SK-N-SH (cell line): ENCODE measurements at regions not wholly inside any gene's neighbourhood (a gene's known extent, or its start where the extent isn't known, plus 50 kb on each side); places are given as distances from the start of the nearest gene placed in this dataset.

ENCODE experiments used
- CTCF ChIA-PET: fragments of 300-600, 350-600 bp; formaldehyde crosslinking; extraction: SDS; loops from one replicate; lab custom pipeline; 2021; lab: Yijun Ruan, JAX
- POLR2A ChIA-PET: fragments of 350-600 bp; sonication (Branson Sonifier 250); formaldehyde crosslinking; extraction: SDS; loops from one replicate; lab custom pipeline; 2020; ENCODE audit warnings: antibody characterized with exemption, inconsistent platforms; lab: Yijun Ruan, JAX
- DNase-seq: peaks from one replicate; pipeline ENCODE4 v3.0.0; 2012
- H2AFZ ChIP-seq: fragments of 200-600 bp; sonication (generic); 2 replicates; pipeline ENCODE4 v1.8.1; 2016; ENCODE audit warnings: antibody characterized with exemption, mild to moderate bottlenecking, low read depth
- H3F3A ChIP-seq: fragments of 200-600 bp; sonication (generic); replicated peaks from 2 replicates; pipeline ENCODE3; 2016; ENCODE audit warnings: antibody characterized with exemption, mild to moderate bottlenecking; ENCODE audit not compliant: insufficient read depth
- H3K27ac ChIP-seq, 2 experiments: fragments of 200-500 bp in 1 of 2; fragments of 200-600 bp in 1 of 2; sonication (Bioruptor generic) in 1 of 2; sonication (generic), shearing (Covaris generic) in 1 of 2; 2 replicates each; pipeline versions ENCODE4 v1.5.1 to v1.6.1; 2014 to 2016; ENCODE audit warnings: low read depth in 2 of 2, inconsistent platforms in 1 of 2, low read length in 1 of 2, mild to moderate bottlenecking in 1 of 2, mixed read lengths in 1 of 2
- H3K27me3 ChIP-seq: fragments of 200-600 bp; sonication (generic), shearing (Covaris generic); 2 replicates; pipeline ENCODE4 v1.6.1; 2016; ENCODE audit warnings: mixed run types; ENCODE audit not compliant: insufficient read depth
- H3K36me3 ChIP-seq, 2 experiments: fragments of 200-500 bp in 1 of 2; fragments of 200-600 bp in 1 of 2; sonication (Bioruptor generic) in 1 of 2; sonication (generic) in 1 of 2; replicated peaks in 1 of 2; 2 replicates each; pipeline versions ENCODE3 to v1.5.1; 2014 to 2016; ENCODE audit warnings: low read length in 1 of 2, mild to moderate bottlenecking in 1 of 2; ENCODE audit not compliant: insufficient read depth in 2 of 2, control insufficient read depth in 1 of 2
- H3K4me1 ChIP-seq, 2 experiments: fragments of 200-500 bp in 1 of 2; fragments of 200-600 bp in 1 of 2; sonication (Bioruptor generic) in 1 of 2; sonication (generic), shearing (Covaris generic) in 1 of 2; 2 replicates each; pipeline versions ENCODE4 v1.5.1 to v1.6.1; 2014 to 2016; ENCODE audit warnings: low read depth in 1 of 2, low read length in 1 of 2, mixed run types in 1 of 2; ENCODE audit not compliant: insufficient read depth in 2 of 2, control insufficient read depth in 1 of 2
- H3K4me2 ChIP-seq: fragments of 200-600 bp; sonication (generic), shearing (Covaris generic); 2 replicates; pipeline ENCODE4 v1.6.1; 2017; ENCODE audit warnings: mixed run types
- H3K4me3 ChIP-seq, 2 experiments: fragments of 200-500 bp in 1 of 2; fragments of 200-600 bp in 1 of 2; sonication (Bioruptor generic) in 1 of 2; sonication (generic), shearing (Covaris generic) in 1 of 2; 2 replicates each; pipeline versions ENCODE4 v1.5.1 to v1.8.1; 2014 to 2016; ENCODE audit warnings: low read depth in 2 of 2, inconsistent platforms in 1 of 2, low read length in 1 of 2, mild to moderate bottlenecking in 1 of 2, mixed read lengths in 1 of 2, moderate library complexity in 1 of 2
- H3K79me2 ChIP-seq: fragments of 200-600 bp; sonication (generic); 2 replicates; pipeline ENCODE4 v1.8.1; 2017; ENCODE audit warnings: mild to moderate bottlenecking; ENCODE audit not compliant: insufficient read depth
- H3K9ac ChIP-seq: fragments of 200-600 bp; sonication (generic); 2 replicates; pipeline ENCODE4 v1.6.1; 2017; ENCODE audit warnings: mixed run types
- H3K9me2 ChIP-seq: fragments of 200-600 bp; sonication (generic); 2 replicates; pipeline ENCODE4 v1.6.1; 2017; ENCODE audit warnings: mixed run types
- H3K9me3 ChIP-seq: fragments of 200-600 bp; sonication (generic); 2 replicates; pipeline ENCODE4 v1.6.1; 2017; ENCODE audit warnings: mixed run types, mild to moderate bottlenecking, moderate library complexity
- H4K20me1 ChIP-seq: fragments of 200-600 bp; sonication (generic); 2 replicates; pipeline ENCODE4 v1.6.1; 2017; ENCODE audit warnings: mild to moderate bottlenecking, mixed run types; ENCODE audit not compliant: insufficient read depth
- EP300 ChIP-seq, 2 experiments: IDR thresholded peaks; 2 replicates each; pipeline versions ENCODE4 v1.4.0 to v1.6.1; 2012; ENCODE audit warnings: borderline replicate concordance in 1 of 2, low read depth in 1 of 2, low read length in 1 of 2
- EZH2phosphoT487 ChIP-seq: fragments of 200-600 bp; sonication (generic); IDR thresholded peaks from 2 replicates; pipeline ENCODE4 v1.6.1; 2017; ENCODE audit warnings: low read depth, mixed run types, mild to moderate bottlenecking, antibody characterized with exemption, moderate library complexity, borderline replicate concordance
- FOXJ3 ChIP-seq: sonication (generic); formaldehyde crosslinking; IDR thresholded peaks from 2 replicates; pipeline ENCODE4 v1.5.1; 2020; ENCODE audit warnings: mild to moderate bottlenecking, missing genetic modification reagents
- GABPA ChIP-seq: IDR thresholded peaks from 2 replicates; pipeline ENCODE4 v1.4.0; 2012; ENCODE audit warnings: low read depth, mild to moderate bottlenecking
- GATA2 ChIP-seq: sonication (generic); formaldehyde crosslinking; IDR thresholded peaks from 2 replicates; pipeline ENCODE4 v1.5.0; 2020; ENCODE audit warnings: mild to moderate bottlenecking, missing genetic modification reagents
- MEF2A ChIP-seq: IDR thresholded peaks from 2 replicates; pipeline ENCODE4 v1.4.0; 2012; ENCODE audit warnings: low read depth, borderline replicate concordance
- MXI1 ChIP-seq: IDR thresholded peaks from 2 replicates; pipeline ENCODE4 v1.6.1; 2012; ENCODE audit warnings: mild to moderate bottlenecking, low read depth, low read length, improper control_type of control experiment
- NRF1 ChIP-seq: IDR thresholded peaks from 2 replicates; pipeline ENCODE4 v1.6.1; 2012; ENCODE audit warnings: low read depth, mild to moderate bottlenecking, low read length
- POLR2AphosphoS5 ChIP-seq: IDR thresholded peaks from 2 replicates; pipeline ENCODE4 v1.6.1; 2012; ENCODE audit warnings: low read depth, low read length
- RCOR1 ChIP-seq: fragments of 150-350 bp; IDR thresholded peaks from 2 replicates; pipeline ENCODE4 v1.6.1; 2017; ENCODE audit warnings: antibody characterized with exemption, low read length
- WGBS: methylation state at CpG from one replicate; pipeline ENCODE4 v1.1.6; 2017; ENCODE audit warnings: low lambda C conversion rate; 5-methylcytosine and 5-hydroxymethylcytosine counted together
- TF ChIP-seq, protein P1 (sequence below): IDR thresholded peaks from 2 replicates; pipeline ENCODE4 v1.4.0; 2012; ENCODE audit warnings: low read depth, borderline replicate concordance
- TF ChIP-seq, protein P2 (sequence below): fragments of 200-600 bp; sonication (generic); IDR thresholded peaks from 2 replicates; pipeline ENCODE4 v1.6.1; 2017; ENCODE audit warnings: antibody characterized with exemption, mild to moderate bottlenecking, moderate library complexity
- TF ChIP-seq, protein P3 (sequence below): IDR thresholded peaks from 2 replicates; pipeline ENCODE4 v1.4.0; 2012; ENCODE audit warnings: low read depth, borderline replicate concordance
- TF ChIP-seq, protein P4 (sequence below): fragments of 150-350 bp; IDR thresholded peaks from 2 replicates; pipeline ENCODE4 v1.6.1; 2017; ENCODE audit warnings: antibody characterized with exemption, low read length, low read depth, borderline replicate concordance
- TF ChIP-seq, protein P5 (sequence below): IDR thresholded peaks from 2 replicates; pipeline ENCODE4 v1.4.0; 2012; ENCODE audit warnings: low read depth

DNA sequence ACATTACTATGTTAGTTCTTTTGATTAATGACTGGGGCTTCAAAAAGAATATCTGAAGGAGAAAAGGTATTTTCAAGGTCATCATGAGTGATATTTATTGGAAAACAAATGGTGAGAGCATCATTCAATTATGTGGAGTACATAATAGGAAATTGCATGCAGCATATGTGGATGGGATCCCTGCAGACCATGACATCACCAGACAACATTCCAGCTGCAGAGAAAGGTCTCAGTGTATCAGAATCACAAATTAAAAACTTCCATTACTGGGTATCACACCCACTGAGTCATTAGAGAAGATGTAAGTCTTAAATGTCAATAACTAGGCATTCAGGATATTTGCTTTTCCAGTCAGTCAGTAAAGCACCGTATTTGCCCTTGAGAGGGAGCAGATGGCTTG lies 574.4 kb upstream of the SLC10A2 start (continued):
- TF ChIP-seq, protein P1, sequence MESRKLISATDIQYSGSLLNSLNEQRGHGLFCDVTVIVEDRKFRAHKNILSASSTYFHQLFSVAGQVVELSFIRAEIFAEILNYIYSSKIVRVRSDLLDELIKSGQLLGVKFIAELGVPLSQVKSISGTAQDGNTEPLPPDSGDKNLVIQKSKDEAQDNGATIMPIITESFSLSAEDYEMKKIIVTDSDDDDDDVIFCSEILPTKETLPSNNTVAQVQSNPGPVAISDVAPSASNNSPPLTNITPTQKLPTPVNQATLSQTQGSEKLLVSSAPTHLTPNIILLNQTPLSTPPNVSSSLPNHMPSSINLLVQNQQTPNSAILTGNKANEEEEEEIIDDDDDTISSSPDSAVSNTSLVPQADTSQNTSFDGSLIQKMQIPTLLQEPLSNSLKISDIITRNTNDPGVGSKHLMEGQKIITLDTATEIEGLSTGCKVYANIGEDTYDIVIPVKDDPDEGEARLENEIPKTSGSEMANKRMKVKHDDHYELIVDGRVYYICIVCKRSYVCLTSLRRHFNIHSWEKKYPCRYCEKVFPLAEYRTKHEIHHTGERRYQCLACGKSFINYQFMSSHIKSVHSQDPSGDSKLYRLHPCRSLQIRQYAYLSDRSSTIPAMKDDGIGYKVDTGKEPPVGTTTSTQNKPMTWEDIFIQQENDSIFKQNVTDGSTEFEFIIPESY, result no peak
- TF ChIP-seq MXI1 (no peak), MEF2A (no peak), FOXJ3 (CRISPR knock-in tag) (no peak), GABPA (no peak), EZH2phosphoT487 (no peak), NRF1 (no peak)
- TF ChIP-seq, all 33 proteins: peak for 0

DNA sequence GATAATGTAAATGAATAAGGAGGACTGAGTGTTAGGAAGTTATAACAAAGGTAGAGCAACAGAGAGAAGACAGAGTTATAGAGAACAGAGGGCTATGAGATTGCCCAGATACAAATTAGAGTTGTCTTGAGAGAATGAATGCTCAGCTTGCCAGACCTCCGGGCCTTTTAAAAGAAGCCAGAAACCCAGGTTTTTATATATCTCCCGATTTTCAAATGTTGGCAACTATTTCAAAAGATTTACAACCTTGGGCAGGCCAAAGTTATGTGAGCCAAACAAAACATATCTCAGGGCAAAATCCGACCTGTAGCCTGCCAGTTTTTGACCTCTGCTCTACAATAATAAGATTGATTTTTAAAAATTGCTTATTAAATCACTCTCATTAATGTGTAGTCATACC lies 573.1 kb upstream of the SLC10A2 start:
- H4K20me1 ChIP-seq, result no peaks in the 10 kb centered on the region
- no peaks in the 10 kb centered on the region for H3K79me2 ChIP-seq
- TF ChIP-seq, protein P2, sequence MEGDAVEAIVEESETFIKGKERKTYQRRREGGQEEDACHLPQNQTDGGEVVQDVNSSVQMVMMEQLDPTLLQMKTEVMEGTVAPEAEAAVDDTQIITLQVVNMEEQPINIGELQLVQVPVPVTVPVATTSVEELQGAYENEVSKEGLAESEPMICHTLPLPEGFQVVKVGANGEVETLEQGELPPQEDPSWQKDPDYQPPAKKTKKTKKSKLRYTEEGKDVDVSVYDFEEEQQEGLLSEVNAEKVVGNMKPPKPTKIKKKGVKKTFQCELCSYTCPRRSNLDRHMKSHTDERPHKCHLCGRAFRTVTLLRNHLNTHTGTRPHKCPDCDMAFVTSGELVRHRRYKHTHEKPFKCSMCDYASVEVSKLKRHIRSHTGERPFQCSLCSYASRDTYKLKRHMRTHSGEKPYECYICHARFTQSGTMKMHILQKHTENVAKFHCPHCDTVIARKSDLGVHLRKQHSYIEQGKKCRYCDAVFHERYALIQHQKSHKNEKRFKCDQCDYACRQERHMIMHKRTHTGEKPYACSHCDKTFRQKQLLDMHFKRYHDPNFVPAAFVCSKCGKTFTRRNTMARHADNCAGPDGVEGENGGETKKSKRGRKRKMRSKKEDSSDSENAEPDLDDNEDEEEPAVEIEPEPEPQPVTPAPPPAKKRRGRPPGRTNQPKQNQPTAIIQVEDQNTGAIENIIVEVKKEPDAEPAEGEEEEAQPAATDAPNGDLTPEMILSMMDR, result no peak
- TF ChIP-seq, protein P1, result no peak
- TF ChIP-seq, protein P3, sequence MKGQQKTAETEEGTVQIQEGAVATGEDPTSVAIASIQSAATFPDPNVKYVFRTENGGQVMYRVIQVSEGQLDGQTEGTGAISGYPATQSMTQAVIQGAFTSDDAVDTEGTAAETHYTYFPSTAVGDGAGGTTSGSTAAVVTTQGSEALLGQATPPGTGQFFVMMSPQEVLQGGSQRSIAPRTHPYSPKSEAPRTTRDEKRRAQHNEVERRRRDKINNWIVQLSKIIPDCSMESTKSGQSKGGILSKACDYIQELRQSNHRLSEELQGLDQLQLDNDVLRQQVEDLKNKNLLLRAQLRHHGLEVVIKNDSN, result no peak
- TF ChIP-seq RCOR1 (no peak), EZH2phosphoT487 (no peak), EP300 (IDR thresholded peaks at IDR 0.05; ENCODE audit: borderline replicate concordance in 1 of 2, low read depth in 1 of 2, low read length in 1 of 2) (no peak), POLR2AphosphoS5 (no peak), GATA2 (CRISPR knock-in tag) (no peak)
- TF ChIP-seq, protein P4, sequence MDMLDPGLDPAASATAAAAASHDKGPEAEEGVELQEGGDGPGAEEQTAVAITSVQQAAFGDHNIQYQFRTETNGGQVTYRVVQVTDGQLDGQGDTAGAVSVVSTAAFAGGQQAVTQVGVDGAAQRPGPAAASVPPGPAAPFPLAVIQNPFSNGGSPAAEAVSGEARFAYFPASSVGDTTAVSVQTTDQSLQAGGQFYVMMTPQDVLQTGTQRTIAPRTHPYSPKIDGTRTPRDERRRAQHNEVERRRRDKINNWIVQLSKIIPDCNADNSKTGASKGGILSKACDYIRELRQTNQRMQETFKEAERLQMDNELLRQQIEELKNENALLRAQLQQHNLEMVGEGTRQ, result no peak
- TF ChIP-seq, protein P5, sequence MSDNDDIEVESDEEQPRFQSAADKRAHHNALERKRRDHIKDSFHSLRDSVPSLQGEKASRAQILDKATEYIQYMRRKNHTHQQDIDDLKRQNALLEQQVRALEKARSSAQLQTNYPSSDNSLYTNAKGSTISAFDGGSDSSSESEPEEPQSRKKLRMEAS, result no peak
- H3F3A ChIP-seq, result no peaks in the 10 kb centered on the region
- 9% methylated on average over 3 of the region's 3 CpGs for WGBS
- no peak overlapping the region for H3K4me3 ChIP-seq
- no peaks in the 10 kb centered on the region for H3K9me3 ChIP-seq
- no peak overlapping the region for H3K9ac ChIP-seq
- CTCF ChIA-PET, result no interaction called here
- H3K27me3 ChIP-seq, result no peaks in the 10 kb centered on the region
- H3K27ac ChIP-seq, result peak overlapping the region in 1 of 2 experiments; percentile 28; a peak in 2 of 4 replicates
- no peaks in the 10 kb centered on the region for H3K4me1 ChIP-seq
- POLR2A ChIA-PET, result no interaction called here
- no peak for DNase-seq
- no peak overlapping the region for H2AFZ ChIP-seq
- no peaks in the 10 kb centered on the region for H3K36me3 ChIP-seq
- no peak overlapping the region for H3K4me2 ChIP-seq
- H3K9me2 ChIP-seq, result no peaks in the 10 kb centered on the region
